ENCODE measurements at regions not wholly inside any gene's neighbourhood (a gene's known extent, or its start where the extent isn't known, plus 50 kb on each side); places are given as distances from the start of the nearest gene placed in this dataset.

DNA sequence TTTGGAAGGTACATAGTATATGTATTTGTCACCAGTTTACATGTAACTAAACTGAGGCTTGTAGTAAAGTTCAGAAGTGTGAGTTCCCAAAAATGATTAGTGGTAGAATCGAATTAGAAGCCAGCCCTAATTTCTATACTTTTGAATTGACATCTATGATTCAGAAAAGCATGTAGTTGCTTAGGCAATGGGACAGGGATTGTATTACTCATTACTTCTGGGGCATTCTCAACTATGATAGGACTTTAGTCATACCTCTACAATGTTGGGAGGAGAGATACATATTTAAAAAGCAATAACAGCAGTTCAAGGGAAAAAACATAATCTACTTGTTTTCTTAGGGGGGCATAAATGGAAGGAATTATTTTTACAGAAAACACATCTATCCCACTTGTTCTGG is 277.9 kb upstream of the E2F7 start:
- TF ChIP-seq YY1 (IDR thresholded peaks at IDR 0.05; ENCODE audit: insufficient read depth, insufficient read length) (no peak), ZNF274 (IDR thresholded peaks at IDR 0.05; ENCODE audit: low read depth, low read length) (no peak), SUZ12 (IDR thresholded peaks at IDR 0.05; ENCODE audit: extremely low read depth, insufficient read depth, insufficient read length) (no peak)

Data from NT2/D1 (cell line).